HG03565 (cell line): ENCODE measurements at regions not wholly inside any gene's neighbourhood (a gene's known extent, or its start where the extent isn't known, plus 50 kb on each side); places are given as distances from the start of the nearest gene placed in this dataset.
"Not testable (repeated sequence)": the region's sequence is repeated elsewhere in the genome, so short reads cannot be mapped to it uniquely, and the experiment has no call there.

ENCODE experiments used
- ATAC-seq: cut with Tn5 transposase; IDR thresholded peaks from one replicate; pipeline ENCODE4 v1.9.1; 2021; ENCODE audit warnings: mild to moderate bottlenecking, moderate library complexity; ENCODE audit not compliant: unreplicated experiment

- no peak for ATAC-seq
These were observed 1083.5 kb downstream of the PCDH7 start for GRCh38 chr4:31803526-31804195.

DNA sequence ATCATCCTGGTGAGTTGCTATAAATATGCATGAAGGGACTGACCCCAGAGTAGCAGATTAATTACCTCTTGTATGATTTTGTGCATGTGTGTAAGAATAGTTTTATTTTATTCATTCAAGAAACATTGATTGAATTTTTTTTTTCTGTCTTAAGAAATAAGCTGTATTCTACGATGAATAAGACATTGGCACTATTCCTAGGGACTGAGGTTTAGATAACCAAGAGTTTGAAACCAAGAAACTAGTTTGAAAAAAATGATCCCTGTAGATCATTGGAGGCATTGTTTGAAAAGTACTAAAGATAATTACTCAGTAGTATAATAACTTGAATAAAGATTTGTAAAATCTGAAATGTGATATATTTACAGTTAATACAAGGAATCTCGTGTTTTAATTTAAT, 1086.9 kb downstream of the PCDH7 start:
- ATAC-seq: no peak

DNA sequence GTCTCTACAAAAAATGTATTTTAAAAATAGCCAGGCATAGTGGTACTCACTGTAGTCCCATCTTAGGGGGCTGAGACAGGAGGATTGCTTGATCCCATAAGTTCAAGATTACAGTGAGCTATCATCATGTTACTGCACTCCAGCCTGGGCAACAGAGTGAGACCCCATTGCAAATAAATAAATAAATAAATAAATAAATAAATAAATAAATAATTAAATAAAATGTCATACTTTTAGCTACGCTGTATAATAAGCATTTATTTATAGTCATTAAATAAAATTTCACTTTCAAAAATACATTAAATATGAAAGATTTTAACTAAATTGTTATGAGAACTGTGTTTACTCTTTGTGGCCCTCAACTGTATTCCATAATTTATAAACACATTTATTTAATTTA, 1124.2 kb downstream of the PCDH7 start:
- ATAC-seq: no peak

DNA sequence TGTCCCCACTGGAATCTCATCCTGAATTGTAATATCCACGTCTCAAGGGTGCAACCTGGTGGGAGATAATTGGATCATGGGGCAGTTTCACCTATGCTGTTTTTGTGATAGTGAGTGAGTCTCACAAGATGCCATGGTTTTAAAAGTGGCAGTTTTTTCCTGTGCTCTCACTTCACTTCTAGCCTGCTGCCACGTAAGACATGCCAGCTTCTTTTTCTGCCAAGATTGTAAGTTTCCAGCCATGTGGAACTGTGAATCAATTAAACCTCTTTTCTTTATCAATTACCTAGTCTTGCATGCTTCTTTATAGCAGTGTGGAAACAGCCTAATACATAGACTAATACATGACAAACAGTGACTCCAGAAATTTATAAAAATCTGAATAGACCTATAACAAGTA, 1131.8 kb downstream of the PCDH7 start:
- ATAC-seq: no peak

DNA sequence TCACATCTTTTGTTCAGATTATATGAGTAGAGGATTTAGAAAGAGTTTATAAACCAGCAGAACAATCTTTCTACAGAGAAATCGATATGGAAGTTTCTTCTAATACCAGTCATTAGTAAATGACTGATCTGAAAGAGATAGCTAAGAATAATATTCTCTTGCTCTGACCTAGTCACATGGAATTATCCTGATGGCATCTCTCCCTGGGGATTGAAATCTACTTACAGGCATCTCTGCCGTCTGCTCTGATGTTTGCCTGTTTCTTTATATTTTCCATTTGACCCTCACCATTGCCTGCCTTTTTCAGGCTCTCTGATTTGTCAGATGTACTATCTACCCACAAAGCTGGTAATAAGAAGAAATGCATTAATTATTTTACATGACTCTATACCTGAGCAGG, 1157.3 kb downstream of the PCDH7 start:
- no peak for ATAC-seq

- not testable (repeated sequence) for ATAC-seq
These were observed 1160.7 kb downstream of the PCDH7 start for GRCh38 chr4:31880837-31881236.

DNA sequence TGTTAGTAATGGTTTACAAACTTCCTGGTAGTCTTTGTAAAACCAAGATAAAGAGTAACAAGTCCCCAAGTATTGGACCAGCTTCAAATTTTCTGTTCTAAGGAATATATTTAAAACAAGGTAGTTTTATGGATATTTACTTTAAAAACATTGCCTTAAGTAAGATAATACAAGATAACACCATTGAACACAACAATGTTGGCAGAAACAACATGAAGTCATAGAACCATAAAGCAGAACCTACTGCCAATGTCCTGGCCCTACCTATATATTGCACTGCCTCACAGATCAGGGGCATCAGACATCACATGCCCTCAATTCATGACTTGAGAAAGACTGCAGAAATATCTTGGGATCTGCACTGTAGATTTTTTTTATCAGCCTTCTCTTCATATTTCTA, 1176.2 kb downstream of the PCDH7 start:
- ATAC-seq: no peak

GRCh38 chr4:31905363-31905762, 1185.2 kb downstream of the PCDH7 start:
- ATAC-seq: no peak

DNA sequence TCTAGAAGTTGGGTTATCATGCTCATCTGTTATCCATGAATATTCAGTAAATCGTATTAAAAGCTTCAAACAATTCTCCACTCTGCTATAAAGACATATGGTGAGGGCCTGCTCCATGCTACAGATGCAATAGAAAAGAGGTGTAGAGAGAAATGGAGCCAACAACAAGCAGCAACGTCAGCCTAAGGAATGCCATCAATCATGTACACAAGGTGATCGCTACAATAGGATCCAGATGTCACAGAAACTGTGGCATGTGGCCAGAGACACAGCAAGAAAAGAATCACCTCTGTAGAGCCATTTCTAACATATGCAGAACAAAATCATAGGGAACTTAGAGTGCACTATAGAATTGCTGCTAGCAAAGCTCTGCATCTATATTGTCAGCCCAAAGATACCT, 1188.1 kb downstream of the PCDH7 start:
- no peak for ATAC-seq

DNA sequence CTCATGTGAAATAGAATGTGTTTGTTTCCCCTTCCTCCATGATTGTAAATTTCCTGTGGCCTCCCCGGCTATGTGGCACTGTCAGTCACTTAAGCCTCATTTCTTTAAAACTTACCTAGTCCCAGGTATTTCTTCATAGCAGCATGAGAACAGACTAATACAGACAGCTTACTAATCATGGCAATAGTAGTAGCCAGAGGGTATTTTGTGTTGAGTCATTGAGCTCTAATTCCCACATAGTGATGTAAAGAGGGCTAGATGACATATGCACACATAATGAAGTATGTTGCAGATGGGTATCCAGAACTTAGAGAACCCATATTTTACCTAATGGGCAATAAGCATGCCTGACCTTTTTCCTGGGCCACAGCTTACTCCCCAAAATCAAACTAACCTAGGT, 1197.2 kb downstream of the PCDH7 start:
- ATAC-seq: no peak

- no peak for ATAC-seq
These were observed 1198.7 kb downstream of the PCDH7 start for GRCh38 chr4:31918891-31919290.

DNA sequence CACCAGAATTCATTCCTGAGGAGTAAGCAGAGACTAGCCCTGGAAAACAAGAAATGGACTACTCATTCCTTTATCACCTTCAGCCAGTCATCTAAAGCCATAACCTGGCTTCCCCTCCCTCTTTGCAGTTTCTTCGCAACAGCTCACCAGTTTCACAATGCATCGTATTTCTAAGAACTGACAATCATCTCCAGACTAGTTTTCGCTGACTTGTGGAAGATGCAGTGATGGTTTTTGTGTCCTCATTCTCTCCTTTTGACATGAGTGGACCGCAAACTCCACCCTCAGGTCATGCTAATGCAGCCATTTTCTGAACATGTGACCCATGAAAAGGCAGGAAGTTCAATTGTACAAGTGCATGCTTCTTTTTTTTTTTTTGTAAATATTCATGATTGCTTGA, 1203.5 kb downstream of the PCDH7 start:
- no peak for ATAC-seq

GRCh38 chr4:31929676-31930345, 1209.6 kb downstream of the PCDH7 start:
- ATAC-seq: no peak

DNA sequence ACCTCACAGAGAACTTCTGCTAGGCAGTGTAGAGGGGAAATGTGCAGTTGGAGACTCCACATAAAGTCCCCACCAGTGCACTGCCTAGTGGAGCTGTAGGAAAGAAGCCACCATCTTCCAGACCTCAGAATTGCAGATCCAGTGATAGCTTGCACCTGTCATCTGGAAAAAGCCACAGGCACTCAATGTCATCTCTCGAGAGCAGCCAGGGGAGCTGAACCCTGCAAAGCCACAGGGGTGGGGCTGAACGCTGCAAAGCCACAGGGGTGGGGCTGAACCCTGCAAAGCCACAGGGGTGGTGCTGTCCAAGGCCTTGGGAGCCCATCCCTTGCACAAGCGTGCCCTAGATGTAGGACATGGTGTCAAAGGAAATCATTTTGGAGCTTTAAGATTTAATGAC, 1226.3 kb downstream of the PCDH7 start:
- ATAC-seq: no peak

GRCh38 chr4:31947101-31947500, 1226.9 kb downstream of the PCDH7 start:
- no peak for ATAC-seq

DNA sequence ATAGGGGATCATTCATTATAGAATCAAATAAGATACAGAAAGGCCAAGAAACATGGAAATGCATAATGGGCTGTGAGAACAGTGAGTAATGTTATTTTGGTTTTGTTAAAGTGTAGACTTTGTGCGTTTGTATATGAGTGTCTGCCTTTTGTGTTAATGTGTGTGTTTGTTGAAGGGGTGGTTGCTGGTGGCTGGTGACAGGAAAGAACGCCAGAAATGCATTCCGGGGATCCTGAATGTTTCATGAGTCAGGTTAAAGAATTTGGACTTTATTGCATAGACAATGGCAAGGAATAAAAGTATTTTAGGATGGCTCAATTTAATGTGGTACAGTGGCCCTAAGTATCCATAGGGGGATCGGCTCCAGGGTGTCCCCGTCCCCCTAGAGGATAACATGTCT, 1228.9 kb downstream of the PCDH7 start:
- no peak for ATAC-seq

DNA sequence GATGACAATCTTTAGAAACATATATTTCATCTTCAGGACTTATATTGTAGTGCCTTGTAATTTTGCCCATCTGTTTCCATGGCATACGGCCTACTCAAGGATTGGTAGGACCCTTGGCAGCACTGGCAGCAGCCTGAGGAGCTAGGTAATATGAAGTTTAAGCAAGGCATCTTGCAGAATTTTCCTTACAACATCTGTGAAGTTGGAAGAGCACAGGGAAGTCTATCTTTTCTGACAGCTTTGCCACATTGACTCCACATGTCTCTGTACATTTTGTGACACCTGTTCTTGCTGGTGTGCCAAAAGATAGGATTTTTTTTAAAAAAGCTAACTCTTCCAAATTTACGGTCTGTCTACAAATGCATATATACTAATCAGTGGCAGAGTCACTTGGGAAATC, 1235.2 kb downstream of the PCDH7 start:
- ATAC-seq: no peak

DNA sequence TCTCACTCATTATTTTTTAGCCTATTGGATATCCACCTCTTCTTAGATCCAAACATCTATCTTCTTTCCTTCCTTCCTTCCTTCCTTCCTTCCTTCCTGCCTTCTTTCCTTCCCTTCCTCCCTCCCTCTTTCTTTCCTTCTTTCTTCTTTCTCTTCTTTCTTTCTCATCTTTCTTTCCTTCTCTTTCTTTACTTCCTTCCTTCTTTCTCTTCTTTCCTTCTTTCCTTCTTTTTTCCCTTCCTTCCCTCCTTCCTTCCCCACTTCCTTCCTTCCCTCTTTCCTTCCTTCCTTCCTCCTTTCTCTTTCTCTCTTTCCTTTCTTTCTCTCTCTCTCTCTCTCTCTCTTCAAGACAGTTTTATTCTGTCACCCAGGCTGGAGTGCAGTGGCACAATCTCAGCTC, 1239.8 kb downstream of the PCDH7 start:
- no peak for ATAC-seq

GRCh38 chr4:31964685-31965084, 1244.5 kb downstream of the PCDH7 start:
- ATAC-seq: no peak

DNA sequence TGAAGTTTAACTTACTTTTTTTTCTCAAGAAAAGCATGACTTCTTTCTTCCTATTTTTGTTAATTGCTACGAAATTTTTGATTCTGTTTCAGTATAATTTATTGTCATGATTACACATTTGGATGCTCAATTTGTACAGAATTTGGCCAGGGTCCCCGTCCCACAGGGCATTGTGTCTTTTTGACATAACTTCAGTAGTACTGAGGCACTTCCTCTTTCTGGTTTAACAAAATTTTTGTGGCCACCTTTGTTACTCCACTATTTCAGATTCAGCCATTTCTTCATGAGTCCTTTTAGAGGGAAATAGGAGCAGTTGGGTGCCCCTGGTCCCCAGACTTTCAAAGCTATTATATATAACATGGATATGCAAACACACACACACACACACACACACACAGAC, 1248.7 kb downstream of the PCDH7 start:
- ATAC-seq: no peak

- ATAC-seq: no peak
These were observed 1254.4 kb downstream of the PCDH7 start for GRCh38 chr4:31974490-31975002.

DNA sequence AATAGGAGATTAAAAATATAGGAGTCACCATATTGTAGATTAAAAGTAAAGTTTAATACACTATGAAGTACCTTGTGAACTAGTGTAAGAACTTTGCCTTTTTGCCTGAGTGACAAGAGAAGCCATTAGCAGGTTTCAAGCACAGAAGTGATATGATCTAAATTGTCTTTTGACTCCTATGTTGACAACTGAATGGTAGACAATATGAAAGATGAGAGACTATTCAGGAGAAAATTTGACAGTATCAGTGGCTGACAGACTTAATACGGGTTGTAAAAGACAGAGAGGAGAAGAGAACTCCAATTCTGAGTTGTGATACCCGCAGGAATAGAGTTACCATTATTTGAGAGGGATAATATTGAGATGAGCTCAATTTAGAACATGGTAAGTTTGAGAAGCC, 1259.8 kb downstream of the PCDH7 start:
- ATAC-seq: no peak

GRCh38 chr4:31983246-31983645, 1263.1 kb downstream of the PCDH7 start:
- ATAC-seq: no peak
